ENCODE measurements at regions not wholly inside any gene's neighbourhood (a gene's known extent, or its start where the extent isn't known, plus 50 kb on each side); places are given as distances from the start of the nearest gene placed in this dataset.

- DNase-seq (ENCODE audit: low read depth): no peak
These were observed 96.3 kb upstream of the TMEM161B start for GRCh38 chr5:88364991-88365390.

- no peak for DNase-seq (ENCODE audit: low read depth)
These were observed 86.9 kb upstream of the TMEM161B start for GRCh38 chr5:88355490-88356050.

DNA sequence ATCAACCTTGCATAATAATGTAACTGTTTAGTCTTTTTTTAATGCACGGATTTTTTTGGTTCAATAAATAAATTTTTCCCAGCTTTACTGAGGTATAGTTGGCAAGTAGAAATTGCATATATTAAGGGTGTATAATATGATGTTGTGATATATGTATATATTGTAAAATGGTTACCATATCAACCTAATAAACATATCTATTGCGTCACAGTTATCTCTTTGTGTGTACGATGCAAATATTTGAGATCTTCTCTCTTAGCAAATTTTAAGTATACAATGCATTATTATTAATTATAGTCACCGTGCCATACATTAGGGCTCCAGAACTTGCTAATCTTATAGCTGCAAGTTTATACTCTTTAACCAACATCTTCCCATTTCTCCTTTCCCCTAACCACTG lies 57.2 kb upstream of the TMEM161B start:
- DNase-seq (ENCODE audit: low read depth): no peak

DNA sequence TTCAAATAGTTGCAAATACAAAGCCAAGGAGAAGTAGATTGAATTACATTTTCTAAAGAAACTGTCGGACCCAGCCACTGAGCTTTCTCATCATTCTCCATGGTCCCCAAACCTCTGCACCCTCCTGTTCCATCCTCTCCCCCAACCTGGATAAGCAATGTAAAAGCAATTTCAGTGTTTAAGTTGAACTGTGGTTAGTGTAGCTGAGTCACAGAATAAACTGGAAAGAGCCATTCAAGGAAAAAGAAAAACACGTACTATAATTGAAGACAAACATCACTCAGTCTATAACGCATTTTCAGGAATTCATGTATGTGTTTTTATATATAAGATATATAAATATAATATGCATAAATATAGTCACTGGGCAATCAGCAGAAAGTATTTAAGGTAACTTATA lies 54.1 kb upstream of the TMEM161B start:
- DNase-seq (ENCODE audit: low read depth): no peak

Data from HS-5 (cell line).